Bronchial epithelial cell (primary cell): ENCODE measurements at regions not wholly inside any gene's neighbourhood (a gene's known extent, or its start where the extent isn't known, plus 50 kb on each side); places are given as distances from the start of the nearest gene placed in this dataset.
A peak's percentile ranks its signal among the peaks of the same experiment; 100 is the strongest.

Experiments used
- DNase-seq: peaks from one replicate; pipeline ENCODE4 v3.0.0-alpha.2; 2010; ENCODE audit warnings: low read depth
- FAIRE-seq: peaks from 2 replicates; lab custom pipeline; 2011; peaks lifted over from hg19 to GRCh38; lab: Jason Lieb, UNC
- H3K27me3 ChIP-seq: 2 replicates; pipeline ENCODE4 v1.5.1; 2011; ENCODE audit warnings: low read length; ENCODE audit not compliant: control insufficient read depth, insufficient read depth
- H3K36me3 ChIP-seq: 2 replicates; pipeline ENCODE4 v1.5.1; 2011; ENCODE audit warnings: low read length; ENCODE audit not compliant: control insufficient read depth, insufficient read depth
- H3K4me3 ChIP-seq: 2 replicates; pipeline ENCODE4 v1.5.1; 2011; ENCODE audit warnings: mild to moderate bottlenecking, low read depth, low read length, control low read depth
- TF ChIP-seq, protein P1 (sequence below): IDR thresholded peaks from 2 replicates; pipeline ENCODE4 v1.5.1; 2011; ENCODE audit warnings: mild to moderate bottlenecking, moderate library complexity, low read length, control low read depth, inconsistent platforms; ENCODE audit not compliant: insufficient read depth, severe bottlenecking

DNA sequence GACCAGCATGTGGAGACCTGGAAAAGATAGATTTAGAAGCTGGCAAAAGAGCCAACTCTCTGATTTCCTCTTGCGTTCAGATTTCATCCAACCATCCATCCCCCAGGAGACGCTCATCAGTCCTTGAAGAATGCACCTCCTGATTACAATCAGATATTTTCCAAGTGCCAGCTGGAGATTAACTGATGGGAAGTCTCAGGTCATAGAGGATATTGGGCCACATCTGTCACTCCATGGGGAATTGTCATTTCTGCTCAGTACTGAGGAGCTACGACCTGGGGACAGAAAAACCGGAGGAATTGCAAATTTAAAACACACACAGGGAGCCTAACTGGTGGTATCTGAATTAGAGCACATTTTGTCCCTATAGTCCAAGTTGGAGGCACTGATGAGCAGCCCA lies 496.2 kb upstream of the SULF2 start:
- TF ChIP-seq, protein P1, sequence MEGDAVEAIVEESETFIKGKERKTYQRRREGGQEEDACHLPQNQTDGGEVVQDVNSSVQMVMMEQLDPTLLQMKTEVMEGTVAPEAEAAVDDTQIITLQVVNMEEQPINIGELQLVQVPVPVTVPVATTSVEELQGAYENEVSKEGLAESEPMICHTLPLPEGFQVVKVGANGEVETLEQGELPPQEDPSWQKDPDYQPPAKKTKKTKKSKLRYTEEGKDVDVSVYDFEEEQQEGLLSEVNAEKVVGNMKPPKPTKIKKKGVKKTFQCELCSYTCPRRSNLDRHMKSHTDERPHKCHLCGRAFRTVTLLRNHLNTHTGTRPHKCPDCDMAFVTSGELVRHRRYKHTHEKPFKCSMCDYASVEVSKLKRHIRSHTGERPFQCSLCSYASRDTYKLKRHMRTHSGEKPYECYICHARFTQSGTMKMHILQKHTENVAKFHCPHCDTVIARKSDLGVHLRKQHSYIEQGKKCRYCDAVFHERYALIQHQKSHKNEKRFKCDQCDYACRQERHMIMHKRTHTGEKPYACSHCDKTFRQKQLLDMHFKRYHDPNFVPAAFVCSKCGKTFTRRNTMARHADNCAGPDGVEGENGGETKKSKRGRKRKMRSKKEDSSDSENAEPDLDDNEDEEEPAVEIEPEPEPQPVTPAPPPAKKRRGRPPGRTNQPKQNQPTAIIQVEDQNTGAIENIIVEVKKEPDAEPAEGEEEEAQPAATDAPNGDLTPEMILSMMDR = no peak
- Histone ChIP-seq H3K36me3 (no peaks in the 10 kb centered on the region), H3K27me3 (no peaks in the 10 kb centered on the region), H3K4me3 (no peak overlapping the region)
- FAIRE-seq = no peak
- DNase-seq = no peak

DNA sequence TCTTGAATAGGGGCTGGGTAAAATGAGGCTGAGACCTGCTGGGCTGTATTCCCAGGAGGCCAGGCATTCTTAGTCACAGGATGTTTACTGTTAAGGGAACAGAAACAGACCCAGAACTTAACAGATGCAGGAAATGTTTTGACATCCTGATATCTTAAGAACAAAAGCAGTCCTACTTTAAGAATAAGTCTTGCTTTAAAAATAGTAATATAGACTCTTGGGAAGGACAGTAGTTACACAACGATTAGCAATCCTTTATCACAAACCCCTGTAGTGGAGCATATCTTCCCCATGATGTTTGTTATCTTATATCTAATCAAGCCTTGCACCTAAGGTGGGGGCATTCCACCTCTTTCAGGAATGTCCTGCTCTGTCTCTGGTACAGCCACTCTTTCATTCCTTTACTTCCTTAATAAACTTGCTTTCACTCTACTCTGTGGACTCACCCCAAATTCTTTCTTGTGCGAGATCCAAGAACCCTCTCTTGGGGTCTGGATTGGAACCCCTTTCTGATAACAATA lies 493.7 kb upstream of the SULF2 start:
- Histone ChIP-seq H3K4me3 (no peak overlapping the region), H3K36me3 (no peaks in the 10 kb centered on the region), H3K27me3 (no peaks in the 10 kb centered on the region)
- DNase-seq (peak; percentile 47), FAIRE-seq (no peak)
- TF ChIP-seq, protein P1 = no peak

DNA sequence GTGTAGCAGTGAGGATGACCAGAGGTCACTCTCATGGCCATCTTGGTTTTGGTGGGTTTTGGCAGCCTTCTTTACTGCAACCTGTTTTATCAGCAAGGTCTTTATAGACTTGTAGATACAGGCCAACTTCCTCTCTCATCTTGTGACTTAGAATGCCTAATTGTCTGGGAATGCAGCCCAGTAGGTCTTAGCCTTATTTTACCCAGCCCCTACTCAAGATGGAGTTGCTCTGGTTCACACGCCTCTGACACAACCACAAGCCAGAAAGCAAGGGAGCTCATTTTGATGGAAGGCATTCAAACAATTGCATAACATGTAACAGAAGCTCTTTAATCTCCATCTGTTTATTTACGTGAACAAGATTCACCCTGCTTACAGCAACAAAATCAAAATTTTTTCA lies 492.0 kb upstream of the SULF2 start:
- Histone ChIP-seq H3K36me3 (no peaks in the 10 kb centered on the region), H3K27me3 (no peaks in the 10 kb centered on the region), H3K4me3 (no peak overlapping the region)
- DNase-seq = peak; percentile 86
- TF ChIP-seq, protein P1 = no peak
- FAIRE-seq = no peak

DNA sequence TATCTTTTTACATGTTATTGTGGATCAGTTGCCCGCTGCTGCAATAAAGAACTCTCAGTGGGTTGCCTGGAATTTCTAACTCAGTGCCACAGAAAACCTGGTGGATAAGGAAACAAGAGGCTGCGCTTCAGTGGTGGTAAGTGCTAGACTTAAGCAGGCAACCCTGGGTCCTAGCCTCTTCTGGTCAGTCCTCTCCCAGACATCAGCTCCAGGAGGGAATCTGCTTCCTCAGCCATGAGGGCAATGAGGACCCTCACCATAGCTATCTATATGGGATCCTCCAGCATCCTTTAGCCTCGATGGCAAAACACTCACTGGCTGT lies 490.7 kb upstream of the SULF2 start:
- Histone ChIP-seq H3K36me3 (no peaks in the 10 kb centered on the region), H3K27me3 (no peaks in the 10 kb centered on the region), H3K4me3 (no peak overlapping the region)
- FAIRE-seq (no peak), DNase-seq (no peak)
- TF ChIP-seq, protein P1 = no peak

DNA sequence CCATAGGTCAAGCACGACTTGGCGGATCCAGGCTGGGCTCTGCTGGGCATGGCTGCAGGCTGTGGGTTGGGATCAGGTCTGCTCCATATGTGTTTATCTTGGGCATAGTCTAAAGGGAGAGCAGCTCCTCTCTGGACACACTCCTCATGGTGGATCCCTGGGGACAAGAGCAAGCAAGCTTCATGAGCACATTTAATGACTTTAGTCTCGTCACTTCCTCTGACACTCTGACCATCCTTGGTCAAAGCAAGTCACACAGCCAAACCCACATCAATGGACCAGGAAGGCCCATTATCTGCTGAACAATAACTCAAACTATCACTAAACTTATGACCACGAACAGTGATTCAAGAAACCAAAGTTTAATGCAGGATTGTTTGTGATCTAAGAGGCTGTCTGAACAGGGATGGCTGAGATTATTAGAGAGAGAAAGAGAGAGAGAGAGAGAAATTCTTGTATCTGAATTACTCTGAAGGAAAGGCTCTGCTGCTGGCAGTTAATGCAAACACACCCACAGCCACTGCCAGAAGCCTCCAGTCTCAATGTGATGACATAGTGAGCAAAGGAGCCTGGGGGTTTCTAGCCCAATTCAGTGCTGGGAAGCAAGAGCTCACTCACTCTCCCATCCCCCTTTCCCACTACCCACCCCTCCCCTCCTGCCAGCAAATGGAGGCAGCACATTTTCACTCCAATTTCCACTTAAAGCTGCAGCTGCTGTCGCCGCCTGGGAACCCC lies 490.2 kb upstream of the SULF2 start:
- DNase-seq = no peak
- Histone ChIP-seq H3K27me3 (no peaks in the 10 kb centered on the region), H3K4me3 (no peak overlapping the region), H3K36me3 (no peaks in the 10 kb centered on the region)
- TF ChIP-seq, protein P1 = no peak
- FAIRE-seq = no peak

DNA sequence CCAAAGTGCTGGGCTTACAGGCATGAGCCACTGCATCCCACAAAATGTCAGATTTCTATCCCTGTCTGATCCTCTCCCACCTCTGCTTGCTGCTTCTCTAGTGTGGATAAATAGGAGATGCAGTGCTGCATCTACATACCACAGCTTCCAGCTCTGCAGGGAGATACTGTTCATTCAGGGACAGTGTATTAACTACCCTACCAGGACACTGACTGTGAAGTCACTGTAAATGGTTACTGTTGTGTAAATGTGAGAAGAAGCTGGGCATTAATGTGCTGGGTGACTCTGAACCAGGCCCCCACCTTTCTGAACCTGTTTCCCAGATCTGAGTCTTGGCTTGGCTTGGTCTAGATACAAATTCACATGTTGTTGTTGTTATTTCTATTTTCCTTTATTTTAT lies 488.6 kb upstream of the SULF2 start:
- DNase-seq = no peak
- no peak overlapping the region for H3K4me3 ChIP-seq
- FAIRE-seq = no peak
- TF ChIP-seq, protein P1 = no peak
- H3K27me3 ChIP-seq = no peaks in the 10 kb centered on the region
- H3K36me3 ChIP-seq = no peaks in the 10 kb centered on the region
